Activated naive CD8-positive, alpha-beta T cell treated with anti-CD3 and anti-CD28 coated beads, Interleukin-2, amount 50 U/mL, for 24 hours (primary cell): ENCODE measurements at regions not wholly inside any gene's neighbourhood (a gene's known extent, or its start where the extent isn't known, plus 50 kb on each side); places are given as distances from the start of the nearest gene placed in this dataset.

ENCODE experiments used
- ATAC-seq: fragments of 150-1000 bp; cut with Tn5 transposase; one replicate; pipeline ENCODE4 v1.10.0; 2021
- DNase-seq: peaks from one replicate; pipeline ENCODE4 v3.0.0; 2021
- H3K27ac Mint-ChIP-seq: one replicate; pipeline ENCODE4 v1.8.0; 2021; ENCODE audit warnings: mild to moderate bottlenecking, mixed read lengths
- H3K27me3 Mint-ChIP-seq: one replicate; pipeline ENCODE4 v1.8.0; 2021; ENCODE audit warnings: mixed read lengths
- H3K36me3 Mint-ChIP-seq: one replicate; pipeline ENCODE4 v1.8.0; 2021; ENCODE audit warnings: low read depth, mixed read lengths
- H3K4me1 Mint-ChIP-seq: one replicate; pipeline ENCODE4 v1.8.0; 2021; ENCODE audit warnings: mixed read lengths
- H3K4me3 Mint-ChIP-seq: one replicate; pipeline ENCODE4 v1.8.0; 2021; ENCODE audit warnings: mild to moderate bottlenecking, moderate library complexity, mixed read lengths
- H3K9me3 Mint-ChIP-seq: one replicate; pipeline ENCODE4 v1.8.0; 2021; ENCODE audit warnings: mixed read lengths

- H3K9me3 Mint-ChIP-seq = peaks cover 19% of the 10 kb centered on the region
- no peaks in the 10 kb centered on the region for H3K27me3 Mint-ChIP-seq
- no peaks in the 10 kb centered on the region for H3K36me3 Mint-ChIP-seq
- H3K4me1 Mint-ChIP-seq = no peaks in the 10 kb centered on the region
- ATAC-seq = no peak
- no peak overlapping the region for H3K4me3 Mint-ChIP-seq
- H3K27ac Mint-ChIP-seq = no peak overlapping the region
- no peak for DNase-seq
Measured at GRCh38 chr3:64888165-64888564, 200.4 kb upstream of the ADAMTS9 start.

- no peaks in the 10 kb centered on the region for H3K27me3 Mint-ChIP-seq
- H3K9me3 Mint-ChIP-seq = peaks cover 8% of the 10 kb centered on the region
- H3K4me3 Mint-ChIP-seq = no peak overlapping the region
- H3K36me3 Mint-ChIP-seq = no peaks in the 10 kb centered on the region
- H3K4me1 Mint-ChIP-seq = no peaks in the 10 kb centered on the region
- ATAC-seq = no peak
- no peak overlapping the region for H3K27ac Mint-ChIP-seq
- DNase-seq = no peak
Measured at GRCh38 chr3:64885055-64885454, 197.3 kb upstream of the ADAMTS9 start.

- Mint-ChIP-seq H3K9me3 (peaks cover 8% of the 10 kb centered on the region), H3K27ac (no peak overlapping the region)
- no peak for ATAC-seq
Measured at GRCh38 chr3:64884536-64884935, 196.7 kb upstream of the ADAMTS9 start.

GRCh38 chr3:64880916-64881315 is 193.1 kb upstream of the ADAMTS9 start:
- Mint-ChIP-seq H3K27me3 (no peaks in the 10 kb centered on the region), H3K36me3 (no peaks in the 10 kb centered on the region), H3K4me3 (no peak overlapping the region), H3K27ac (no peak overlapping the region), H3K9me3 (peaks cover 5% of the 10 kb centered on the region), H3K4me1 (no peaks in the 10 kb centered on the region)
- DNase-seq = no peak
- ATAC-seq = no peak

More at GRCh38 chr3:64884536-64884935, 196.7 kb upstream of the ADAMTS9 start:
- DNase-seq = no peak
- Mint-ChIP-seq H3K4me1 (no peaks in the 10 kb centered on the region), H3K36me3 (no peaks in the 10 kb centered on the region), H3K27me3 (no peaks in the 10 kb centered on the region), H3K4me3 (no peak overlapping the region)

- Mint-ChIP-seq H3K27me3 (no peaks in the 10 kb centered on the region), H3K4me1 (no peaks in the 10 kb centered on the region), H3K4me3 (no peak overlapping the region), H3K36me3 (no peaks in the 10 kb centered on the region), H3K27ac (no peak overlapping the region), H3K9me3 (no peaks in the 10 kb centered on the region)
- no peak for DNase-seq
- no peak for ATAC-seq
Measured at GRCh38 chr3:64878362-64878761, 190.6 kb upstream of the ADAMTS9 start.

GRCh38 chr3:64873400-64873799 is 185.6 kb upstream of the ADAMTS9 start:
- Mint-ChIP-seq H3K27ac (no peak overlapping the region), H3K4me3 (no peak overlapping the region), H3K36me3 (no peaks in the 10 kb centered on the region), H3K4me1 (no peaks in the 10 kb centered on the region), H3K27me3 (no peaks in the 10 kb centered on the region), H3K9me3 (peaks cover 11% of the 10 kb centered on the region)
- ATAC-seq (no peak), DNase-seq (no peak)

- H3K9me3 Mint-ChIP-seq = peaks cover 11% of the 10 kb centered on the region
- ATAC-seq (no peak), DNase-seq (no peak)
- H3K4me3 Mint-ChIP-seq = no peak overlapping the region
- no peaks in the 10 kb centered on the region for H3K27me3 Mint-ChIP-seq
- no peaks in the 10 kb centered on the region for H3K4me1 Mint-ChIP-seq
- H3K36me3 Mint-ChIP-seq = no peaks in the 10 kb centered on the region
- H3K27ac Mint-ChIP-seq = no peak overlapping the region
Measured at GRCh38 chr3:64872345-64872744, 184.5 kb upstream of the ADAMTS9 start.

GRCh38 chr3:64871834-64872249 is 184.0 kb upstream of the ADAMTS9 start:
- H3K9me3 Mint-ChIP-seq = peaks cover 11% of the 10 kb centered on the region
- no peak overlapping the region for H3K27ac Mint-ChIP-seq
- no peak for DNase-seq
- H3K4me3 Mint-ChIP-seq = no peak overlapping the region
- no peak for ATAC-seq
- H3K4me1 Mint-ChIP-seq = no peaks in the 10 kb centered on the region
- H3K36me3 Mint-ChIP-seq = no peaks in the 10 kb centered on the region
- H3K27me3 Mint-ChIP-seq = no peaks in the 10 kb centered on the region

- peaks cover 11% of the 10 kb centered on the region for H3K9me3 Mint-ChIP-seq
- ATAC-seq = no peak
- no peaks in the 10 kb centered on the region for H3K27me3 Mint-ChIP-seq
- H3K4me1 Mint-ChIP-seq = no peaks in the 10 kb centered on the region
- H3K27ac Mint-ChIP-seq = no peak overlapping the region
- no peaks in the 10 kb centered on the region for H3K36me3 Mint-ChIP-seq
- no peak for DNase-seq
- no peak overlapping the region for H3K4me3 Mint-ChIP-seq
Measured at GRCh38 chr3:64870876-64871646, 183.3 kb upstream of the ADAMTS9 start.

GRCh38 chr3:64867224-64867623 is 179.4 kb upstream of the ADAMTS9 start:
- no peaks in the 10 kb centered on the region for H3K4me1 Mint-ChIP-seq
- no peak overlapping the region for H3K4me3 Mint-ChIP-seq
- peaks cover 11% of the 10 kb centered on the region for H3K9me3 Mint-ChIP-seq
- no peak for DNase-seq
- H3K36me3 Mint-ChIP-seq = no peaks in the 10 kb centered on the region
- no peak overlapping the region for H3K27ac Mint-ChIP-seq
- no peaks in the 10 kb centered on the region for H3K27me3 Mint-ChIP-seq
- ATAC-seq = no peak

GRCh38 chr3:64865839-64866570 is 178.2 kb upstream of the ADAMTS9 start:
- H3K4me1 Mint-ChIP-seq = no peaks in the 10 kb centered on the region
- no peaks in the 10 kb centered on the region for H3K27me3 Mint-ChIP-seq
- peaks cover 11% of the 10 kb centered on the region for H3K9me3 Mint-ChIP-seq
- DNase-seq (no peak), ATAC-seq (no peak)
- H3K4me3 Mint-ChIP-seq = no peak overlapping the region
- H3K36me3 Mint-ChIP-seq = no peaks in the 10 kb centered on the region
- no peak overlapping the region for H3K27ac Mint-ChIP-seq

- Mint-ChIP-seq H3K4me1 (no peaks in the 10 kb centered on the region), H3K36me3 (no peaks in the 10 kb centered on the region), H3K9me3 (peaks cover 12% of the 10 kb centered on the region), H3K4me3 (no peak overlapping the region), H3K27me3 (no peaks in the 10 kb centered on the region), H3K27ac (no peak overlapping the region)
- no peak for DNase-seq
- ATAC-seq = no peak
Measured at GRCh38 chr3:64863226-64864212, 175.7 kb upstream of the ADAMTS9 start.

GRCh38 chr3:64861684-64862083 is 173.9 kb upstream of the ADAMTS9 start:
- Mint-ChIP-seq H3K4me3 (no peak overlapping the region), H3K4me1 (no peaks in the 10 kb centered on the region), H3K9me3 (peaks cover 15% of the 10 kb centered on the region), H3K27me3 (no peaks in the 10 kb centered on the region), H3K27ac (no peak overlapping the region), H3K36me3 (no peaks in the 10 kb centered on the region)
- no peak for ATAC-seq
- no peak for DNase-seq

GRCh38 chr3:64860536-64860870 is 172.7 kb upstream of the ADAMTS9 start:
- ATAC-seq = no peak
- Mint-ChIP-seq H3K9me3 (peaks cover 15% of the 10 kb centered on the region), H3K4me3 (no peak overlapping the region), H3K27ac (no peak overlapping the region), H3K27me3 (no peaks in the 10 kb centered on the region), H3K36me3 (no peaks in the 10 kb centered on the region), H3K4me1 (no peaks in the 10 kb centered on the region)
- DNase-seq = no peak
